Astrocyte (in vitro differentiated cells and primary cell): ENCODE measurements at regions not wholly inside any gene's neighbourhood (a gene's known extent, or its start where the extent isn't known, plus 50 kb on each side); places are given as distances from the start of the nearest gene placed in this dataset.

Source experiments
- DNase-seq: peaks from one replicate; pipeline ENCODE4 v3.0.0-alpha.2; 2010; ENCODE audit warnings: low read depth
- FAIRE-seq: peaks from 2 replicates; lab custom pipeline; 2011; peaks lifted over from hg19 to GRCh38; lab: Jason Lieb, UNC
- H2AFZ ChIP-seq: 2 replicates; pipeline ENCODE4 v1.6.0; 2012; ENCODE audit warnings: low read depth, low read length, inconsistent platforms
- H3K27ac ChIP-seq: 2 replicates; pipeline ENCODE4 v1.5.1; 2011; ENCODE audit warnings: low read depth, low read length, inconsistent platforms
- H3K27me3 ChIP-seq: 2 replicates; pipeline ENCODE4 v1.6.0; 2011; ENCODE audit warnings: low read length, inconsistent platforms; ENCODE audit not compliant: insufficient read depth
- H3K36me3 ChIP-seq: 2 replicates; pipeline ENCODE4 v1.5.1; 2011; ENCODE audit warnings: low read length, inconsistent platforms; ENCODE audit not compliant: insufficient read depth
- H3K4me1 ChIP-seq: 2 replicates; pipeline ENCODE4 v1.5.1; 2011; ENCODE audit warnings: low read length, inconsistent platforms; ENCODE audit not compliant: insufficient read depth
- H3K4me2 ChIP-seq: 2 replicates; pipeline ENCODE4 v1.6.0; 2012; ENCODE audit warnings: low read length, inconsistent platforms
- H3K4me3 ChIP-seq: 2 replicates; pipeline ENCODE4 v1.5.1; 2011; ENCODE audit warnings: low read depth, mild to moderate bottlenecking, low read length, inconsistent platforms; ENCODE audit not compliant: insufficient read depth
- H3K79me2 ChIP-seq: 2 replicates; pipeline ENCODE4 v1.6.0; 2012; ENCODE audit warnings: mild to moderate bottlenecking, low read length, inconsistent platforms; ENCODE audit not compliant: insufficient read depth
- H3K9ac ChIP-seq: 2 replicates; pipeline ENCODE4 v1.6.0; 2012; ENCODE audit warnings: mild to moderate bottlenecking, low read length, inconsistent platforms
- H3K9me3 ChIP-seq: 2 replicates; pipeline ENCODE4 v1.5.1; 2012; ENCODE audit warnings: low read depth, mild to moderate bottlenecking, low read length, inconsistent platforms; ENCODE audit not compliant: insufficient read depth
- H4K20me1 ChIP-seq: 2 replicates; pipeline ENCODE4 v1.6.0; 2012; ENCODE audit warnings: low read length, inconsistent platforms; ENCODE audit not compliant: insufficient read depth
- H3K27ac Mint-ChIP-seq: one replicate; pipeline ENCODE4 v1.8.0; 2021; ENCODE audit warnings: mild to moderate bottlenecking, mixed read lengths; ENCODE audit not compliant: unreplicated experiment
- H3K27me3 Mint-ChIP-seq: one replicate; pipeline ENCODE4 v1.8.0; 2021; ENCODE audit warnings: low read depth, mixed read lengths; ENCODE audit not compliant: unreplicated experiment
- H3K36me3 Mint-ChIP-seq: one replicate; pipeline ENCODE4 v1.8.0; 2021; ENCODE audit warnings: low read depth, mixed read lengths; ENCODE audit not compliant: unreplicated experiment
- H3K4me1 Mint-ChIP-seq: one replicate; pipeline ENCODE4 v1.8.0; 2021; ENCODE audit warnings: low read depth, mixed read lengths; ENCODE audit not compliant: unreplicated experiment
- H3K4me3 Mint-ChIP-seq: one replicate; pipeline ENCODE4 v1.8.0; 2021; ENCODE audit warnings: mild to moderate bottlenecking, moderate library complexity, mixed read lengths; ENCODE audit not compliant: unreplicated experiment
- H3K9me3 Mint-ChIP-seq: one replicate; pipeline ENCODE4 v1.8.0; 2021; ENCODE audit warnings: mild to moderate bottlenecking, mixed read lengths; ENCODE audit not compliant: unreplicated experiment
- CTCF ChIP-seq: IDR thresholded peaks from 2 replicates; pipeline ENCODE4 v1.5.1; 2011; ENCODE audit warnings: low read depth, mild to moderate bottlenecking, inconsistent platforms, low read length, moderate library complexity; ENCODE audit not compliant: insufficient read depth
- EZH2 ChIP-seq: IDR thresholded peaks from 2 replicates; pipeline ENCODE4 v1.6.1; 2012; ENCODE audit warnings: mild to moderate bottlenecking, low read length, inconsistent platforms; ENCODE audit not compliant: insufficient read depth

- FAIRE-seq = no peak
- TF ChIP-seq EZH2 (no peak), CTCF (no peak)
- H3K36me3 Mint-ChIP-seq = no peaks in the 10 kb centered on the region
- H3K9me3 ChIP-seq = no peaks in the 10 kb centered on the region
- H3K9me3 Mint-ChIP-seq = no peaks in the 10 kb centered on the region
- H3K4me3 ChIP-seq = no peak overlapping the region
- no peaks in the 10 kb centered on the region for H3K79me2 ChIP-seq
- H3K4me1 Mint-ChIP-seq = peaks cover 4% of the 10 kb centered on the region
- no peak overlapping the region for H3K9ac ChIP-seq
- no peak overlapping the region for H3K27ac ChIP-seq
- no peaks in the 10 kb centered on the region for H4K20me1 ChIP-seq
- no peaks in the 10 kb centered on the region for H3K36me3 ChIP-seq
- H3K4me3 Mint-ChIP-seq = no peak overlapping the region
- H2AFZ ChIP-seq = no peak overlapping the region
- no peaks in the 10 kb centered on the region for H3K27me3 ChIP-seq
- DNase-seq = peak; percentile 18
- H3K4me1 ChIP-seq = peaks cover 5% of the 10 kb centered on the region
- no peaks in the 10 kb centered on the region for H3K27me3 Mint-ChIP-seq
- peak overlapping the region; percentile 26 for H3K4me2 ChIP-seq
- H3K27ac Mint-ChIP-seq = no peak overlapping the region
These were observed 135.4 kb upstream of the FRMPD4 start for GRCh38 chrX:12002876-12003275.

- no peak overlapping the region for H2AFZ ChIP-seq
- H3K4me3 Mint-ChIP-seq = no peak overlapping the region
- H3K36me3 ChIP-seq = no peaks in the 10 kb centered on the region
- TF ChIP-seq EZH2 (no peak), CTCF (no peak)
- H3K9me3 Mint-ChIP-seq = no peaks in the 10 kb centered on the region
- no peaks in the 10 kb centered on the region for H3K79me2 ChIP-seq
- H3K27me3 ChIP-seq = no peaks in the 10 kb centered on the region
- H3K27ac Mint-ChIP-seq = peak overlapping the region; percentile 55
- peaks cover 10% of the 10 kb centered on the region for H3K4me1 Mint-ChIP-seq
- H3K4me1 ChIP-seq = peaks cover 12% of the 10 kb centered on the region
- no peaks in the 10 kb centered on the region for H4K20me1 ChIP-seq
- DNase-seq = peak; percentile 89
- peak overlapping the region; percentile 63 for H3K27ac ChIP-seq
- no peaks in the 10 kb centered on the region for H3K9me3 ChIP-seq
- peak overlapping the region; percentile 50 for H3K4me2 ChIP-seq
- FAIRE-seq = peak; percentile 58
- no peaks in the 10 kb centered on the region for H3K27me3 Mint-ChIP-seq
- H3K36me3 Mint-ChIP-seq = no peaks in the 10 kb centered on the region
- H3K9ac ChIP-seq = no peak overlapping the region
- no peak overlapping the region for H3K4me3 ChIP-seq
These were observed 130.4 kb upstream of the FRMPD4 start for GRCh38 chrX:12007881-12008280.

- no peaks in the 10 kb centered on the region for H3K36me3 Mint-ChIP-seq
- Histone ChIP-seq H3K36me3 (no peaks in the 10 kb centered on the region), H3K79me2 (no peaks in the 10 kb centered on the region), H2AFZ (no peak overlapping the region), H3K4me2 (no peak overlapping the region), H3K4me3 (no peak overlapping the region), H3K9ac (no peak overlapping the region), H3K27me3 (no peaks in the 10 kb centered on the region), H3K9me3 (no peaks in the 10 kb centered on the region), H3K4me1 (peaks cover 15% of the 10 kb centered on the region), H4K20me1 (no peaks in the 10 kb centered on the region), H3K27ac (no peak overlapping the region)
- H3K27ac Mint-ChIP-seq = no peak overlapping the region
- no peaks in the 10 kb centered on the region for H3K27me3 Mint-ChIP-seq
- FAIRE-seq (peak; percentile 55), DNase-seq (no peak)
- H3K4me3 Mint-ChIP-seq = no peak overlapping the region
- H3K4me1 Mint-ChIP-seq = peaks cover 17% of the 10 kb centered on the region
- no peaks in the 10 kb centered on the region for H3K9me3 Mint-ChIP-seq
- TF ChIP-seq CTCF (no peak), EZH2 (no peak)
These were observed 127.8 kb upstream of the FRMPD4 start for GRCh38 chrX:12010436-12010835.
